Inflammatory macrophage (primary cell): ENCODE measurements at regions not wholly inside any gene's neighbourhood (a gene's known extent, or its start where the extent isn't known, plus 50 kb on each side); places are given as distances from the start of the nearest gene placed in this dataset.

Source experiments
- DNase-seq, 2 donors: peaks; one replicate each; pipeline ENCODE4 v3.0.0-alpha.2; 2020 to 2022

DNA sequence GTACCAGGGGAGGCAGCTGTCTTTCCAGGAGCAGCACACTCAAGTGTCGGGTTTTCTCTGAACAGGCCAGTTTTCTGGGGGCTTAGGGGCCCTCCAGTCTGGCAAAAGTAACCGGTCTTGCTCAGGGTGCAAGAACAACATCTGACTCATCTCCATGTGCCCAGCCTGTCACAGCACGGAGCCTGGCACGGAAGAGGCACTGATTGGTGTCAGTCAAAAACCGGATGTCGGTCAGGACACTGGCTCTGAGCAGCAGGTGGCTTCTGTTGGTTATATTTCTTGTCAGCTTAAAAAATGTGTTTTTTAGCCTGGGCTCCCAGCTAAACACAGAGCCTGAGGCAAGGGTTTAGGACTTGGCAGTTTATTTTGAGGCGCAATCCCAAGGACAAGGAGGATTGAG is 139.9 kb downstream of the FBLN2 start:
- DNase-seq = no peak

DNA sequence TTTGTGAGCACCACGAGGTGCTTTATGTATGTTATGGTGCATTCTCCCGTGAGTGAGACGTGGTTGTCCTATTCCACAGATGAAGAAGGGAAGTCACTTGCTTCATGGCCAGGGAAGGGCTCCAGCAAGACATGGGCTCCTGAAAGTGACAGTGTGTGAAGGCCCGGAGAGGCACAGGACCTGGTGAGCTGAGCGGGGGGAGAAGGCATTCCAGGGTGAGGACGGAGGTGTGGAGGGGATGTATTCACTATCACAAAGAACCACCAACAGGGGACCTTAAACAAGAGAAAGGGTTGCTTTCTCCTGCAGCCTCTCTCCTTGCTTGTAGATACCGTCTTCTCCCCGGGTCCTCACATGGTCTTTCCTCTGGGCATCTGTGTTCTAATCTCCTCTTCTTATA is 139.1 kb downstream of the FBLN2 start:
- DNase-seq = no peak
